GM21825 (cell line): ENCODE measurements at regions not wholly inside any gene's neighbourhood (a gene's known extent, or its start where the extent isn't known, plus 50 kb on each side); places are given as distances from the start of the nearest gene placed in this dataset.

Source experiments
- ATAC-seq: cut with Tn5 transposase; IDR thresholded peaks from one replicate; pipeline ENCODE4 v1.9.1; 2021; ENCODE audit warnings: mild to moderate bottlenecking, moderate library complexity; ENCODE audit not compliant: unreplicated experiment

GRCh38 chr5:123756816-123757215 is 244.8 kb downstream of the CSNK1G3 start:
- ATAC-seq = no peak

DNA sequence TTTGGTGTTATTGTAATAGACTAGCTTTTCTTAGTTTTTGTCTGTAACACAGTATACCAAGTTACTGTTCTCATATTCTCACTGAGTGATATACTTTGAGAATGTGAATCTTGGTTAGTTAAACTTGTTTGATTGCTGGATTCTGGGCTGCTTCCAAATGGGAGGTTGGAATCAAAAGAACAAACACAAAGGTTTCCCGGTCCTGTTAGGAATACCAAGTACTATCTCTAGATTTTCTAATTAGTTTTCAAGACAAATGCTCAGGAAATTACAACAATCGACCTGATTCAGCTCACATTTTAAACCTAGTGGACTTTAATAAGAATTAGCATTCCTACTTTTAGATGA is 244.3 kb downstream of the CSNK1G3 start:
- ATAC-seq = no peak

DNA sequence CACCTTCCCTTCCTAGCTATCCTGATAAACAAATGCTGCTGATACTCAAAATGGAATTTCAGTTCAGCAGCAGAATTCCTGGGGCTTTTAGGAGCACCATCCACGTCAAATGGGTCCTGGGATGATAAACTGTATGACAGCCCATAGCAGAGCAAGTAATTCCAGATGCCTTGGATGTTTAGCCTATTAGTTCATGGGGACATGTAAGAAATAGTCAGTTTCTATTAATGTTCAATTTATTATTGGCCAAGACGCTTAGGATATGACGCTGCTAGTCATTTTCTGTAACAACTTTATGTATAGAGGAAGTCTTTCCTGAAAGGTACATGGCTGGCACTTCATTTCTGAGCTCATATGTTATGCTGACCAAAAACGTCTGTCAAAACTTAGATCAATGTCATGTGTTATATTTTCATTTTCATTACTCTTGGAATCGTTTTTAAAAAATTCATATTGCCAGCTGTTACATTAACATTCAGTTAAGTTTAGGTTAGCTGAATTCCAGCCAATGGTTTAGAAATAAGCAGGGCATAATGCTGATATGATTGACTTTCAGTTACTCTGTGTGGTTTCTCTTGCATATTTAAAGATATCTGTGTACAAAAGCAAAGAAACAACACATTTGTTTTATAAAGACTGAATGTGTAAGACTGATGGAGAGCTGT is 243.8 kb downstream of the CSNK1G3 start:
- ATAC-seq = no peak

- no peak for ATAC-seq
Observed at GRCh38 chr5:123754908-123755307, 242.9 kb downstream of the CSNK1G3 start.

GRCh38 chr5:123753937-123754891 is 242.2 kb downstream of the CSNK1G3 start:
- no peak for ATAC-seq

- ATAC-seq = no peak
Observed at GRCh38 chr5:123753180-123753936, 241.4 kb downstream of the CSNK1G3 start.

GRCh38 chr5:123752552-123753179 is 240.7 kb downstream of the CSNK1G3 start:
- ATAC-seq = no peak

GRCh38 chr5:123751670-123752069 is 239.7 kb downstream of the CSNK1G3 start:
- ATAC-seq = no peak

- no peak for ATAC-seq
Observed at GRCh38 chr5:123748239-123748638, 236.3 kb downstream of the CSNK1G3 start.

DNA sequence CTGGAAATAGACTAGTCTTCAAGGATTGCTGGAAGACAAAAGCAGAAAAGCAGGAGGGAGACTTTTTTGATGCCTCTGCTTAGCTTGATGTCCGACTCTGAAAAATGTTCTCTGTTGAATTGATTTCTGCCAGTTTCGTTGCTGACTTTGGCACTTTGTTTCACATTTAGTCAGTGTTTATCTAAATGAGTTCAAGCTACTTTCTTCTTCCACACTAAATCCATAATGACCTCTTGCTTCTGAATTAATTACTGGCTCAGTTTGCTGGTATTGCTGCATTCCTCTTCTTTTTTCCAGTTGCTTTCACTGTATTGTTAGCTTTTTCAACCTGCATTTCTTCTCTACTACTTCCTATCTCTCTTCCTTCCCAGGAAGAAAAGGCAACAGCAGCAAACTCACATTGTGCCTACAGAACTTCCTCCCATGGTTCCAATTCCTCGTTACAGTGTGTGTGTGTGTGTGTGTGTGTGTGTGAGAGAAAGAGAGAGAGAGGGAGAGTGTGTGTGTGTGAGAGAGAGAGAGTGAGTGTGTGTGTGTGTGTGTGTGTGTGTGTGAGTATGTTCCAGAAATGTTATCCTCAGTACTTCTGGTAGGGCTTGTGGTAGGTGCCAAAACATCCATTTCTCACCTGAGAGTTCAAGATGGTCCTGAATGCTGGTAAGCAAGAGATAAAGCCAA is 234.8 kb downstream of the CSNK1G3 start:
- no peak for ATAC-seq

DNA sequence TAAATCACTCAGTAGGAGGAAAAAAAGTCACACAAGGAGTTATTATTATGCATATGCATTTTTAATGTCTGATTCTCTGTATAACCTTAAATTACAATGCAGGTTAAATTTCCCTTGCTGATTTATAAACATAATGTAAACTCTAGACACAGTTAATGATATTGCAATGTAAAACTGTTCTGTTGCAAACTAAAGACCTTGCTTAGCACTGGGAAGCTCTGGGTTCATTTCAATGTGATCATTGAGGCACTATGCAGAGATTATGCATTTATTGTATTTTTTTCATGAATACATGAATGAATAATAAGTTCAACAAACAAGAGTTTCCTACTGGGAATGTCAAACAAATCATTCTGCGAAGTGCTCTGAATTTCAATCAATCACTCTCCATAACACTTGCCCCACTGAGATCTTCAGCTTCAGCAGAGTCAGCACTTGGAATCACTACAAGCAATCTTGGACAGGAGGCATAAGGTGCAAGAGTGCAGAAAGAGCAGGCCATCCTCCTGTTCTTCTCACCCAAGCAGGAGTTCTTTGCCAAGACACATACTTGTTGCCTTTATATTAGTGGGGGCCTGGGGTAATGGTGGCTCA is 232.1 kb downstream of the CSNK1G3 start:
- ATAC-seq = no peak

- no peak for ATAC-seq
Observed at GRCh38 chr5:123735384-123735783, 223.4 kb downstream of the CSNK1G3 start.

- ATAC-seq = no peak
Observed at GRCh38 chr5:123732257-123732656, 220.3 kb downstream of the CSNK1G3 start.

DNA sequence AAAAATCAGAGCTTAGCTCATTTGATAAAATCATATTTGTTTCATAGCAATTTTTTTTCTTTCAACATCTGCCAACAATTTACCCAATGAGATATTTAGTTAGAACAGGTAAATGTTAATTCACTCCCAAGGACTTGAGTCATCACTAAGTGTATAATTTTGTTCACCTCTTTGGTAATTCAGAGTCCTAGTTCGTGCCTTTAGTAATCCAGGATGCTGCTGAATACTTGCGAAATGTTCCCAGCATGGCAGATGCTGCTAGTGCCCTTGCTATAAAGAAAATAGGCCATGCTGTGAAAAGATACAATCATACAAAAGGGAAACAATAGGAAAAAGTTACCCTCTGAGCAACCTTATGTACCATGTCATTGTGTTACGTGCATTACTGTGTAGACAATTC is 210.5 kb downstream of the CSNK1G3 start:
- ATAC-seq = no peak

DNA sequence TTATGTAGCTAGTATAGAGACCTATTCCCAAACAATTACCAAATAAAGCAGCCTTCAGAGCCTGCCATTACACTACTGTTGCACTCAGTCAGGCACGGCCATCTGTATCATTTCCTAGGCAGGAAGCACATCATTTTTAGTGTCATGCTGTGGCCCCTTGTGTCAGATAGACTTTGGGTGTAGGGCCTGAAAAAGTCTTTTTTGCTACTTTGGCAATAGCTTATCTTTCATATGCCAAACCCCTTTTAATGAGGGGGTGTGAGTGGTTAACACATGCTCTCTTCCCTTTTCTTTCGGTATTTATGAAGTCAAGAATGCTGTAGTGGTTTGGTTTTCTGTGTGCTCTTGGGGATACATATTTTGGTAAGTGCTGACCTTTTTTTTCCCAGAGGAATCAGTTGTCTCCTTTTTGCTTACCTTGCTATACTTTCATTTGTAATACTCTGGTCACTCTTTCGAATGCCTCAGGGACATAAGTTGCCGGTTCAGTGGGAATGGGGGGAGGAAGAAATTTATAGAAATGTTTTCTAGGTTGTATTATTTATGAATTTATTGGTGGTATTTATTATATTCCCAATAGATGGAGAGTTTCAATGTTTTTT is 209.8 kb downstream of the CSNK1G3 start:
- no peak for ATAC-seq

- no peak for ATAC-seq
Observed at GRCh38 chr5:123720955-123721354, 209.0 kb downstream of the CSNK1G3 start.

GRCh38 chr5:123720339-123720738 is 208.4 kb downstream of the CSNK1G3 start:
- ATAC-seq = no peak

DNA sequence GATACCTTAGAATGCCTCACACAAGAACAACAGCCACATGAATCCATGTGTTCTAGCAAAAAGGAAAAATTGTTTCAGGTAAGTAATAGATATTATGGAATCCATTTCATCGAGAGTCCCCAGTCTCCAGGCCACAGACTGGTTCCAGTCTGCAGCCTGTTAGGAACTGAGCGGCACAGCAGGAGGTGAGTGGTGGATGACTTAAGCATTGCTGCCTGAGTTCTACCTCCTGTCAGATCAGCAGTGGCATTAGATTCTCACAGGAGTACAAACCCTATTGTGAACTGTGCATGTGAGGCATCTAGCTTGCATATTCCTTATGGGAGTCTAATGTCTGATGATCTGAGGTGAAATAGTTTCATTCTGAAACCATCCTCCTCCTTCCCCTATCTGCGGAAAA is 207.0 kb downstream of the CSNK1G3 start:
- no peak for ATAC-seq

- ATAC-seq = no peak
Observed at GRCh38 chr5:123718238-123718637, 206.3 kb downstream of the CSNK1G3 start.

DNA sequence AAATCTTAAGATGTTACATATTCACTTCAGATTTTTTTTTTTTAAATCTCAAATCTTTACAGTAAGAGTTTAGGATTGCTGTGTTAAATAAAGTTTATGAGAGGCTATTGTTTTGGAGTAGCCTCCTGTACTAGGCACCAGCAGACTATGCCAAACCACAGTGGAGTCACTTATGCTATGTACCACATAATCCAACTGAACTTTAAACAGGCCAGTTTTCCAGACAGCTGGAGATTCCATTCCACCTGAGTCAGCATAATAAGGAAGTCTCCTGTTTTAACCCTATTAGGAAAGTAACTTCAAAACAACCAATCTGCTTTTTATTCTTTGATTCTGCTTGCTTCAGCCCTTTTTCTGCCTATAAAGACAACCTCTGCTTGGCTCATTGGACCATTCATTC is 205.2 kb downstream of the CSNK1G3 start:
- ATAC-seq = no peak
